SK-N-SH treated with all-trans-retinoic acid at 6 μM for 48 hours (cell line): ENCODE measurements at regions not wholly inside any gene's neighbourhood (a gene's known extent, or its start where the extent isn't known, plus 50 kb on each side); places are given as distances from the start of the nearest gene placed in this dataset.

ENCODE experiments used
- CREB5 ChIP-seq: fragments of 250-450 bp; sonication (Bioruptor Pico); IDR thresholded peaks from 2 replicates; pipeline ENCODE4 v1.5.1; 2020; ENCODE audit warnings: low read depth, mild to moderate bottlenecking, moderate library complexity
- OSR1 ChIP-seq: fragments of 250-450 bp; sonication (Bioruptor Pico); IDR thresholded peaks from 2 replicates; pipeline ENCODE4 v1.8.0; 2022; ENCODE audit warnings: moderate library complexity, mild to moderate bottlenecking, inconsistent platforms
- SNAI2 ChIP-seq: fragments of 250-450 bp; sonication (Bioruptor Pico); IDR thresholded peaks from 2 replicates; pipeline ENCODE4 v1.5.0; 2020; ENCODE audit warnings: mild to moderate bottlenecking, moderate library complexity
- TOX ChIP-seq: fragments of 250-450 bp; sonication (Bioruptor Pico); IDR thresholded peaks from 2 replicates; pipeline ENCODE4 v1.8.0; 2021; ENCODE audit warnings: mild to moderate bottlenecking, moderate library complexity, borderline replicate concordance
- ZC3H10 ChIP-seq: fragments of 250-450 bp; sonication (Bioruptor Pico); IDR thresholded peaks from 2 replicates; pipeline ENCODE4 v1.5.1; 2021; ENCODE audit warnings: mild to moderate bottlenecking, moderate library complexity
- ZFP3 ChIP-seq: fragments of 250-450 bp; sonication (Bioruptor Pico); IDR thresholded peaks from 2 replicates; pipeline ENCODE4 v1.5.0; 2020; ENCODE audit warnings: mild to moderate bottlenecking, moderate library complexity
- ZFP30 ChIP-seq: fragments of 450-650 bp; formaldehyde crosslinking; IDR thresholded peaks from 2 replicates; pipeline ENCODE4 v1.5.0; 2022; ENCODE audit warnings: mild to moderate bottlenecking, moderate library complexity

GRCh38 chr3:8110966-8111798 is 390.4 kb upstream of the LMCD1 start:
- TF ChIP-seq OSR1 (CRISPR knock-in tag) (no peak), ZC3H10 (CRISPR knock-in tag) (no peak), SNAI2 (no peak), ZFP30 (CRISPR knock-in tag) (no peak), ZFP3 (CRISPR knock-in tag) (no peak), CREB5 (CRISPR knock-in tag) (no peak), TOX (CRISPR knock-in tag) (no peak)
